ENCODE measurements at regions not wholly inside any gene's neighbourhood (a gene's known extent, or its start where the extent isn't known, plus 50 kb on each side); places are given as distances from the start of the nearest gene placed in this dataset.

- intact Hi-C loops (cut with micrococcal nuclease): no loop called here
- H3K4me1 Mint-ChIP-seq (ENCODE audit: insufficient read depth, unreplicated experiment): peaks cover 8% of the 10 kb centered on the region
- no peak for TF ChIP-seq CTCF (IDR thresholded peaks at IDR 0.05; ENCODE audit: unreplicated experiment)
- H3K36me3 Mint-ChIP-seq (ENCODE audit: insufficient read depth, unreplicated experiment): peaks cover 15% of the 10 kb centered on the region
- no peak overlapping the region for H3K4me3 Mint-ChIP-seq (ENCODE audit: unreplicated experiment)
- POLR2A ChIA-PET: interaction anchor here (0.7 to 1.1 kb wide), 4 partner anchors 20 to 180 kb away, joined by 3 to 5 read pairs (median 4); no protein-coding TSS in a partner anchor
- no peak overlapping the region for H3K27ac Mint-ChIP-seq (ENCODE audit: low read depth, unreplicated experiment)
- BruUV-seq (replicated peaks): no TSS peak
- H3K27me3 Mint-ChIP-seq (ENCODE audit: insufficient read depth, unreplicated experiment): no peaks in the 10 kb centered on the region
- H3K9me3 Mint-ChIP-seq (ENCODE audit: unreplicated experiment): no peaks in the 10 kb centered on the region
- no peak for DNase-seq (ENCODE audit: unreplicated experiment)
- CTCF ChIA-PET: no interaction called here
Observed at GRCh38 chr1:232447125-232447524, 182.8 kb downstream of the SIPA1L2 start.

- H3K36me3 Mint-ChIP-seq (ENCODE audit: insufficient read depth, unreplicated experiment): peaks cover 31% of the 10 kb centered on the region
- H3K4me1 Mint-ChIP-seq (ENCODE audit: insufficient read depth, unreplicated experiment): peaks cover 4% of the 10 kb centered on the region
- no peak for TF ChIP-seq CTCF (IDR thresholded peaks at IDR 0.05; ENCODE audit: unreplicated experiment)
- no TSS peak for BruUV-seq (replicated peaks)
- no peaks in the 10 kb centered on the region for H3K9me3 Mint-ChIP-seq (ENCODE audit: unreplicated experiment)
- no peak overlapping the region for H3K4me3 Mint-ChIP-seq (ENCODE audit: unreplicated experiment)
- ChIA-PET POLR2A (interaction anchor here (0.7 to 1.8 kb wide), 4 partner anchors 12 to 25 kb away, joined by 3 to 5 read pairs (median 4); no protein-coding TSS in a partner anchor), CTCF (interaction anchor here (0.6 to 1.0 kb wide), 3 partner anchors 11 to 720 kb away, joined by 3 to 5 read pairs (median 3); no protein-coding TSS in a partner anchor)
- no peak for DNase-seq (ENCODE audit: unreplicated experiment)
- no peak overlapping the region for H3K27ac Mint-ChIP-seq (ENCODE audit: low read depth, unreplicated experiment)
- intact Hi-C loops (cut with micrococcal nuclease): no loop called here
- no peaks in the 10 kb centered on the region for H3K27me3 Mint-ChIP-seq (ENCODE audit: insufficient read depth, unreplicated experiment)
Observed at GRCh38 chr1:232445361-232446106, 184.4 kb downstream of the SIPA1L2 start.

- POLR2A ChIA-PET: interaction anchor here (0.9 to 1.2 kb wide), 2 partner anchors 9 to 15 kb away, joined by 4 read pairs; no protein-coding TSS in a partner anchor
- Mint-ChIP-seq H3K9me3 (ENCODE audit: unreplicated experiment) (no peaks in the 10 kb centered on the region), H3K4me1 (ENCODE audit: insufficient read depth, unreplicated experiment) (no peaks in the 10 kb centered on the region), H3K27me3 (ENCODE audit: insufficient read depth, unreplicated experiment) (no peaks in the 10 kb centered on the region), H3K27ac (ENCODE audit: low read depth, unreplicated experiment) (no peak overlapping the region), H3K36me3 (ENCODE audit: insufficient read depth, unreplicated experiment) (peaks cover 51% of the 10 kb centered on the region), H3K4me3 (ENCODE audit: unreplicated experiment) (no peak overlapping the region)
- CTCF ChIA-PET: no interaction called here
- DNase-seq (ENCODE audit: unreplicated experiment): no peak
- no TSS peak for BruUV-seq (replicated peaks)
- no peak for TF ChIP-seq CTCF (IDR thresholded peaks at IDR 0.05; ENCODE audit: unreplicated experiment)
- intact Hi-C loops (cut with micrococcal nuclease): no loop called here
Observed at GRCh38 chr1:232443372-232443771, 186.6 kb downstream of the SIPA1L2 start.

GRCh38 chr1:232441036-232441411 lies 188.9 kb downstream of the SIPA1L2 start:
- H3K4me3 Mint-ChIP-seq (ENCODE audit: unreplicated experiment): no peak overlapping the region
- no peak for DNase-seq (ENCODE audit: unreplicated experiment)
- peaks cover 3% of the 10 kb centered on the region for H3K4me1 Mint-ChIP-seq (ENCODE audit: insufficient read depth, unreplicated experiment)
- intact Hi-C loops (cut with micrococcal nuclease): no loop called here
- no peaks in the 10 kb centered on the region for H3K27me3 Mint-ChIP-seq (ENCODE audit: insufficient read depth, unreplicated experiment)
- H3K36me3 Mint-ChIP-seq (ENCODE audit: insufficient read depth, unreplicated experiment): peaks cover 68% of the 10 kb centered on the region
- BruUV-seq (replicated peaks): no TSS peak
- CTCF ChIA-PET: interaction anchor here (0.6 to 1.1 kb wide), 3 partner anchors 19 to 33 kb away, joined by 3 to 4 read pairs (median 4); no protein-coding TSS in a partner anchor
- TF ChIP-seq CTCF (IDR thresholded peaks at IDR 0.05; ENCODE audit: unreplicated experiment): no peak
- H3K9me3 Mint-ChIP-seq (ENCODE audit: unreplicated experiment): no peaks in the 10 kb centered on the region
- POLR2A ChIA-PET: no interaction called here
- H3K27ac Mint-ChIP-seq (ENCODE audit: low read depth, unreplicated experiment): no peak overlapping the region

Measured in MCF 10A (cell line).